C1 segment of cervical spinal cord (tissue), 14 donors: ENCODE measurements at regions not wholly inside any gene's neighbourhood (a gene's known extent, or its start where the extent isn't known, plus 50 kb on each side); places are given as distances from the start of the nearest gene placed in this dataset.

Experiments
- DNase-seq, 14 donors: peaks; one replicate each; lab custom pipeline; 2025; lab: John Stamatoyannopoulos, UW

DNA sequence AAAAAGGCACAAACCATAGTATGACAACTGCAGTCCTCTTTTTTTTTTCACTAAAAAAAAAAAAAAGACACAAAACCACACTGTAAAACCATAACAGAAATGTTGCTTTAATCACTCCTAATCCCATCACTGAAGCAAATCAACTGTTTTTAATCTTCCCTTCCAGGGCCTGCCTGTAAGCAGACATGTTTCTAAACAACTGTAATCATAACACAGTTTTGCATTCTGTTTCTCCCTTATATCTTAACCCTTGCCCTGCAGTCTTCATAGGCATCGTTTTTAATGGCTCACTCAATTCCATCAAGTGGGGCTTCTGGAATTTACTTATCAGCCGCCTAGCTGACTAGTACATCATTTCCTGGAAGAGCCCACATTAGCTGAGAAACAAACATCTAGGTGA lies 111.0 kb upstream of the SLC25A48 start:
- no peak for DNase-seq

DNA sequence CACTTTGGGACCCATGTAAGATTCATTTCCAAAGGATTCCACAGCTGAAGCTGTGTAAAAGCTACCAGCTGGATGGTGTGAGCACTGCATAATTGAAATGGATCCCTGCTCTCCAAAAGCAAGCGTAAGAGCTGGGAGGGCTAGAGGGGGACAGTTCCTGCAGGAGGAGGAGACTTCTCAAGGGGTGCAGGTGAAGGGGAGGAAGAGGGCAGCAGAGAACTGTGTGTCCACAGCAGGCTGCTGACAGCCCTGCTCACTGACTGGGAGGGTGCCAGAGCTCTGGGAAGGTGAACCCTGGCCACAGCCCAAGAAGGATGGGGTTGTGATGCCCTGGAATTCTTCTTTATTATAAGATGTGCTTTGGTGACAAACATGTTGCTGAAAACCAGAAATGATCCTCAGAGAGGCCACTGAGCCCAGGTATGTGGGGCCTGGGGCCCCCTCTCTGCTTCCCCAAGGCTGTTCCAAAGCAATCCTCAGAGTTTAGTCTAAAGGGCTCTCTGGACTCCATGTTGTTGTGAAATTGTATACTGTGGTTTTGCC lies 112.8 kb upstream of the SLC25A48 start:
- DNase-seq, result no peak

DNA sequence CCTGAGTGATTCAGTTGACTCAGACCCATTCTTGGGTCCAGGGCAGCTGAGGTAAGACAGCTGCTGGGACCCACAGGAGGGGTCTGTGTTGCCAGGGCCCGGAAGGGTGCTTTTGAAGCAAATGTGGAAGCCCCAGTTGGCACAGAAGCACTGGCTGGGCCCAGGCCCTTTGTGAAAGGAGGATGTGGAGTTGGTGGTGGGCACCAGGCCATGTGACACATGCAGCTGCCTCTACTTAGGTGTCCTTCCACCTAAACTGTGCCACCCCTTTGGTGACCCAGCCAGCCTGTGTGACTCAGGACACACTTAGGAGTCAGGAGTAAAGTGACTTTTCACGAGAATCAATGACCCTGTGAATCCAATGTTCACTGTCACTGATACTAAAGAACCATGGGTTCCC lies 114.3 kb upstream of the SLC25A48 start:
- no peak for DNase-seq

DNA sequence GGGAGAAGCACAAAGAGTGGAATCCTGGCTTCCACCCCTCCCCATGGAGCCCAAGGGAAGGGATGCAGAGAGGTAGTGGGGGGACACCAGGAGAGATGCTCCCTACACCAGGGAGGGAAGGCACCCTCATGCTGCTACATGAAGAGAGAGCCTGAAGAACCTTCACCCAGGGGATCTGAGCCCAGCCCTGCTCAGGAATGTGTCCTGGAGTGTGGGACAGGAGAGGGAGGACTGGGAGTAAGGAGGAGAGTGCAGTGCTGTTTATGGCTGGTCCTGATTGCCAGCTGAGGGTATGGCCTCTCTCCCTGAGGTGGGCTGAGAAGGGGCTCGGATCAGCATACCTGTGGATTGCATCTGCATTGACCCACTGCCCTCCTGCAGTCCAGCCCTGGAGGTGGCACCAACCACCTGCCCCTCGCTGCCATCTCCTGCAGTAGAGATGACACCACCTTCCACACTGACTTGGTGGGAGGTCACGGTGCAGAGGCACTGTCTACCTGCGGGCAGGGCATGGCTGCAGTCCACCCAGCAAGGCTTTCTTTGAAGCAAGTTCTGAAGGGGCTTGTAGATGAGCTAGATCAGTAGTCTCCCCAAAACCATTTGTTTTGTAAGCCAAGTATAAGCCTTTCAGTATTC lies 114.9 kb upstream of the SLC25A48 start:
- no peak for DNase-seq

DNA sequence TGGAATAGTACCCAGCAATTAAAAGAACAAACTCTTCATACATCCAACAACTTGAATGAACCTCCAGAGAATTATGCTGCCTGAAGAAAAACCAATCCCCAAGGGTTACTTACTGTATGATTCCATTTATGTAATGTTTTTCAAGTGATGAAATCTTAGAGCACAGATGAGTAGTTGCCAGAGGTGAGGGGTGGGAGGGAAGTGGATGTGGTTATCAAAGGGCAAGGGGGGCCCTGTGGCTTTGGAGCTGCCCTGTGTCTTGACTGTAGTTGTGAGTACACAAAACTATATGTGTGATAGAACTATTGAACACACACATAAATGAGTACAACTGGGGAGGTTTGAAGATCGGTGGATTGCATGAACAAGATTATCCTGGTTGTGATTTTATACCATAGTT lies 115.8 kb upstream of the SLC25A48 start:
- DNase-seq, result no peak

DNA sequence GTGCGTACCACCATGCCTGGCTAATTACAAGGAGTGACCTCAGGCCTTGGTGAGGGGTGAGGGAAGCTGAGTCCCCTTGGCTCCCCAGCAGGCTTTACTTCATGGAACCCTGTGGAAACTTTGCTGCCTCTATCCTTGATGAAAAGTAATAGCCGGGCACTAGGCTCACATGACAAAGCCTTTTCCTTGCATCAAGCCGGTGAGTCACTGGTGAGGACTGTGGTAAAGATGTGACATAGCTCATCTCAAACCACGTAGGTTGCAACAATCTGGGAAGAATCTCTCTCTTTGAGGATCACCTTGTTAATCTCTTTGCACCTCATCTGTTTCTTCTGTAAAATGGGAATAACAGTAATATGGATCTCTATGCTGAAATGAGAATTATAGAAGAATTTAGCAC lies 116.3 kb upstream of the SLC25A48 start:
- DNase-seq, result no peak

DNA sequence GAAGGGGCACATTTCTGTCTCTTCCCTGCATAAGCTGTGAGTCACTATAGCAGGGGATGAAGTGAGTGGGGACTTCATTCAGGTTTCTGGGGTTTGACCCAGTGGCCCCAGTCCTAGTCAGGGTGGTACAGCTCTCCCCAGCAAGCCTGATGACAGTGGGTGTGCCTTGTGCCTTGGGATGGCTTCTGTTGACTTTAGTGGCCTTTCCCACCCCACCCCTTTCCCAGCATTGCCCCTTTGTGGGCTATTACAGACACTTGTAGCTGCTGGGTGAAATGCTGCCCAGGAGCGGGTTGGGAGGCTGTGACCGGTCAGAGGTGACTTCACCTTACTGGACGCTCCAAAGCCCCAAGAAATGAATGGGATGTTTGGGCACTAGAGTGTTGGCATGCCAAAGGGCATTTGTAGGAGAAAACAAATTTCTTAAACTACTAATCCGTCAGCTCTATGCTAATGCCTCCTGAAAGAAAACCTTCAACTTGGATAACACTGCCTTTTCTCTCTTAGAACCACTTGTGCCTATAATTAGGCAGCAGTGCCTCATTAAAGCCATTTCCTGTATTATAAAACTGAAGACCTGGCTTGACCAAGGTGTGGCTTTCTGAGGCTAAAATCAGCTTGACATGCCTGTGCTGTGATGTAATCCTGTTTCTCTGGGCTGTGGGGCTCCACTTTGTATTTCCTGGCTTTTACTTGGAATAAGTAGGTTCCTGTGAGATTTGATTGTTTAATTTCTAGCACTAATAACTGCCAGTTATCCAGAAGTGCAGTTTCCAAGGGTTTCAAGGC lies 119.0 kb upstream of the SLC25A48 start:
- DNase-seq, result no peak

DNA sequence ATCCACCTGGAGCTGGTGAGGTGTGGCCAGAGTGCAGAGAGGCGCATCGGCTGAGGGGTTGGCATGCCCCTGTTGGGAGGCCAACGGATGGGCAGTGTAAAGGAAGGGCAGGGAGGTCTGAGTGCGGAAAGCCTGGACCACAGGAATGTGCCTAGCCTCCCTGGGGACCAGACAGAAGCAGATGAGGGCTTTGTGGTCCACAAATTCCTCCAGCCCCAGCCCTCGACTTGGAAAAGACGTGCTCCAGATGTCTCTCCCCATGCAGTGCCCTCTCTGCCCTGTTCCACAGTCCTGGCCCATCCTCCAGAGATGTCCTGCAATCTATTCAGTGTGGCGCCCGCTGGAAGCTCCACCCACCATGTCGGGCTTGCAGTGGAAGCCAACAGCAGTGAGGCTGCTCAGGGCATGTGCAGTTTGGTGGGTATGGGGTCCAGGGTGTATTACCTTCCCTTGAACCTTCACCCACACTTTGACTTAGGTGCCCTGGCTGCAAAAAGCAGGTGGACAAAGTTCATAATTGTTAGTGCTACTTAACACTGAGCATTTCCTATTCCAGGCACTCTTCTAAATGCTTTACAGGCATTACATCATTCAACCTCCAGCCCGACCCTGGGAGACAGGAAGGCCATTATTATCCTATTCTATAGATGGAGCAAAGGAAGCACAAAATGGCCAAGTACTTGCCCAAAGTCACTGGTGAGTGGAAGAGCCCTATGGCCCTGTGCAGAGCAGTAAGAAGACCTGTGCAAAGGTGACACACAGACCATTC lies 120.2 kb upstream of the SLC25A48 start:
- DNase-seq, result no peak

DNA sequence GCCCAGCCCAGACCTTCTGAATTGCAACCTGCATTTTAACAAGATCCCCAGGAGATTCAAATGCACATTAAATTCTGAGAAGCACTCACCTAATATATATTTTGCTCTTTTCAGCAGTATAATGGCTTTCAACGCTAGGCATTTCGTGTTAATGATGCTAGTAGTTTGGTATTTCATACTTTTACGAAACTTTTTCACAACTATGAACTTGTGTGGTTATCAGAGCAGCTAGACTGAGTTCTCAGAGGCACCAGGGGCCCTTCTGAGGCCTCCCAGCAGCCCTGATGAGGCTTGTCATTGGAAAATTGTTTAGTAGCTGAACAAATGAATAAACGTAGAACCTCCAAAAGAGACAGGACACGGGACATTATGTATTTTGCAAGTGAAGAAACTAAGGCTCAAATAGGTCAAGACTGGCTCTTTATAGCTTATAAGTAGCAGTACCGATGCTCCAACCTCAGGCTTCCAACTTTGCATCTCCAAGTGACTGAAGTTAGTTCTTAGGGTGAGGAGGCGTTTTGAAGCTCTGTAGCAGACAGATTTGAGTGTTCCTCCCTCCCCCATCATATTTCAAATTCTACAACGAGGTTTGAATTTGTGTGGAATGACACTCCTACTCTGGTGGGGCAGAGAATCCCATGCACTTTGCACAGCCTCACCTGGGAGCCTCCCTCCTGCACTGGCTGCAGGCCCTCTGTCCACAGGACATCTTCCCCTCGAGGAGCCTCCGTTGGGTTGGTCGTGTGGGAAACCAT lies 121.1 kb upstream of the SLC25A48 start:
- DNase-seq, result no peak

DNA sequence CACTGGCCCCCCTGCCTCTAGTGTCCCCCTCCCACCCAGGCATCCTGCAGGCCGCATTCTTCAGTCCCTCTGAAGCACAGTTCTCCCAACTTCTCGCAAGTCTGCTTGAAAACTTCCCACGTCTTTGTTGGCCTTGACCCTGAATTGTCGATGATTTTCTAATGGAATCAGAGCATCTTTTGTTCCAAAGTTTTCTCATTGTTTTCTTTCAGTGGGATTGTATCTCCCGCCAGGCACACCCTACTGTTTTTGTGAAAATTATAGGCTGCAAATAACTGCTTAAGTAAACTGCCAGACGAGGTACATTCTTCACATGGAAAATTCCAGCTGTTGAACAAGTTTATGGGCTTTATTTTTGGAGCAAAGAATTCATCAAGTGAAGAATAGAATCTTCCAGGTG lies 122.6 kb upstream of the SLC25A48 start:
- no peak for DNase-seq

DNA sequence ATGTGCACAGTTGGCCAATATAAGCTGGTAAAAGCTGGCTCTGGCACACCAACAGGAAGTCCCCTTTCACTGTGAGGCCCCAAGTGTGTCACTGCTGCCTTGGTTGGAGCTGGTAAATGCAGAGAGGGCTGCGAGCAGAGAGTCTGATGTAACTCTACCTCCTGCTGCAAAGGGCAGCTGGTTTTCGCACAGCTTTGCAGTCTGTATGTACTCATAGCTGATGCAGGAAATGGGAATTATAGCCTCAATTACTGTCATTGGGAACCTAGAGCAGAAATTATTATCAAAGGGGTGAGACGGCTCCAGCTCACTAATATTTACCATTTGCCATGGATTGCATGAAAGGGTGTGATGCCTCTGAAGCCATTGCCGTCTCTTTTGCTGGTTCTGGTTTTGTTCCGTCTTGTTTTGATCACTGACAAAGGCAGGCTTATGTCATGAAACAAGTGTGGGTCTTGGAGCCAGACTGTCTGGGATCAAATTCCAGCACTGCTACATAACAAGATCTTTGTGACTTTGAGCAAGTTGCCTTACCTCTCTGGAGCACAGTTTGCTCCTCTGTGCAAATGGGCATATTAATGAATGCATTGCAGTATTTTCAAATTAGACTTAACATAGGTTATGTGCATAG lies 124.3 kb upstream of the SLC25A48 start:
- DNase-seq, result no peak

DNA sequence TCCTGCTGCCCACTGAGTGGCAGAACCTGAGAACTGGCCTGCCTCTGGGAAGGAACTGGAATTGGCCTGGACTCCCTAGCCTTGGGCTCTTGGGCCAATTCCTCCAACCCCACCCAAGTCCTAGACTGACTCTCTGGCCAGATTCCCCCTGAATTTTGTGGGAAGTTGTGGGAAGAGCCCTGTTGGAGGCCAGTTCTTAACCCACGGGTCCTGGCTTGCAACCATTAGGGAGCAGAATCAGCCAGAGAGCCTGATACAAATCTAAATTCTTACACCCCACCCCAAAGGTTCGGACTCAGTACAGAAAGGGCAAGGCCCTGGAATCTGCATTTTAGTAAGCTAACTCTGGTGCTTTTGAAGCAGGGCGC lies 125.3 kb upstream of the SLC25A48 start:
- DNase-seq, result no peak

DNA sequence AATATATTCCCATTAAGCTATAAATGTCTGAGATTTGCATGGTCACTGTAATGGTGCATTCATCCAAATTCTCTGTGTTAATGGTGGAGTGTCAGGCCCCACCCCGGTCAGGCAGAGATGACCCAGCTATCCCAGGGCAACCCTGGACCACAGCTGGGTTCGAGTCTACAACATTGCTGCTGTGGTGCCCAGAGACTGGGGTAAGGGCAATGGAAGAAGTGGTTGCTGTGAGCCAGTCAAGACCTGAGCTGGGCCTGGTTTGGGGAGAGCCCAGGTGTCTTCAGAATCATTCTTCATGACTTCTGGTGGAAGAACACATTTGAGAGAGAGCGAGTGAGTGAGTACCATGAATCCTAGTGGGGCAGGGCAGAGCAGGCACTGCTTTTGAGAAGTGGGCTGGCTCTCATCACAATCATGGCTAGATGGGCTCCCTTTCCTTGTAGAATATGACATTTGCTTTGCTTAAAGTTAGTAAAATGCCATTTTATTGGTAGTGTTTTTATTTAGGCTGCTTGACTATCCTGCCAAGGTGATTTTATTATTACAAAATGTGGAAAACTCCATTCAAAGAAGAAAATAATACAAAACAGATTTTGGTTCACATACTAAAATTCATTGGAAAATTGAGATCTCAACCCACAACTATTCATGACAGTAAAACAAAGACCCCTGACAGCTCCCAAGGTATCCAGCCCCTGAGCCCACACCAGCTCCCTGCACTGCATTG lies 125.8 kb upstream of the SLC25A48 start:
- no peak for DNase-seq

DNA sequence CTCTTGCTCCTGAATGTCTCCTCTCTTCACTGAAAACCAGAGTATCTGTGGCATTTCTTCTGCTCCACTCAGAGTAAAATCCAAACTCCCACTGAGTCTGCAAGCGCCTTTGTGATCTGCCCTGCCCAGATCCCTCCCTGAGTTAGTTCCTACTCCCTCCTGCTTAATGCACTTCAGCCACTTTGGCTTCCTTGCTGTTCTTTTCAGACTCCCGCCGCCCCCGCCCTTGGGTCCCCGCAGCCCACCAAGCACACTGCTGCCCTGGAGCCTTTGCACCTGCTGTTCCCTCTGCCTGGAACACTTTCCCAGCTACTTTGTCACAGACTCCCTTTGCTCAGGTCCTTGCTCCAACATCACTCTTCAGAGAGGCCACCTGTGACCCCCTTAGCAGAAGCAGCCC lies 127.2 kb upstream of the SLC25A48 start:
- no peak for DNase-seq

DNA sequence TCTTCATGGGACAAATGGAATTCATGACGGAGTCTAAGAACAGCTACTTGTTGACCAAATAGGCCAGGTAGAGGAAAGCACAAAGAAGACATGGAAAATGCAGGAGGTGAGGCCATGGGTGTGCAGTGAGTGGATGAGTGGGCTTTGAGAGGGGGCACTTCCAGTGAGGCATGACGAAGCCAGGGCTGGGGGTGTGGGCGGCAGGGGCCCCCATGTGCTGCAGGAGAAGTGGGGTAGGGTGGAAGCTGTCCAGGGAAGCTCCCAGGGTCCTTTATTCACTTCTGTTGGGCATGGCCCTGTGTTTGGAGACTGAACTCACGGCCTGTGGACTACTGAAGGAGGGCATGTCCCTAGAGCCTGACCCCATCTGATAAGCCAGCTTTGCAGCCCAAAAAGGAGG lies 127.6 kb upstream of the SLC25A48 start:
- no peak for DNase-seq

DNA sequence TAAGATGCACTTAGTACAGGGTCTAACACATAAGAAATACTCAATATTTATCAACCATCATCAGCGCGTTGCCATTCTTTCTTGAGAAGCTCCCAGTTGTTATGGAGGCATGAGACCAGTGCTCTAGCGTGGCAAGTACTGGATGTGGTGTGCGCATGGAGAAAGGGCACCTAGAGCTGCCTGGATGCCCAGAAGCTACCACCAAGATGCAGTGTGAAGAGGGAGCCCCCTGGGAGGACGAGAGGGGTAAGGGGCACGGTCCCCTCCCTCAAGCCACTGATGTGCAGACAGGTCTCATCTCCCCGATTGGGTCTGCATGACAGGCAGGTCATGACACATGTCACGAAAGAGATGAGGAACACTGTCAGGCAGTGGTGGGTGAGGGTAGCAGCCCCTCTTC lies 127.7 kb upstream of the CXCL14 start:
- no peak for DNase-seq

DNA sequence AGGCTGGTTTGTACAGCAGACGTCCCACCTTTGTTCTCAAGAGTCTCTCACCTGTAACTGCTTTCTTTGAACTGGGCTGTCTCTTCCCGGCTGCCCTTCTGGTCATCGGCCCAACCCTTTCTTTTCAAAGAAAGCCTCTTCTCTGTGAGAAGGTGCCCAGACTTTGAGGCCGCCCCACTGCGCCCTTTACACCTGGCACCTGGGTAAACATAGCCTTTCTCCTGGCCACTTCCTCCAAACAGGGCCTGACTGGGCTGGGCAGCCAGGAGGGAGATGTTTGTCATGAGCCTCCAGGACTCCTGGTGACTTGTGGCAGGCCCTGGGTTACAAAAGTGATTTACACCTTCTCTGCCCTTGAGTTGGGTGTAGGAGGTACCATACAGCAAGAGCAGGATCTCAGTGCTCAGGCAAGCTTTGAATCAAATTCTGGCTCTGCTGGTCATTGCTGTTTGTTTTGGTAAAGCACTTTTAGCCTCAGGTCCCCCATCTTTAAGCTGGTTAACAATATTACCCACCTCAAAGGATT lies 127.2 kb upstream of the CXCL14 start:
- no peak for DNase-seq

DNA sequence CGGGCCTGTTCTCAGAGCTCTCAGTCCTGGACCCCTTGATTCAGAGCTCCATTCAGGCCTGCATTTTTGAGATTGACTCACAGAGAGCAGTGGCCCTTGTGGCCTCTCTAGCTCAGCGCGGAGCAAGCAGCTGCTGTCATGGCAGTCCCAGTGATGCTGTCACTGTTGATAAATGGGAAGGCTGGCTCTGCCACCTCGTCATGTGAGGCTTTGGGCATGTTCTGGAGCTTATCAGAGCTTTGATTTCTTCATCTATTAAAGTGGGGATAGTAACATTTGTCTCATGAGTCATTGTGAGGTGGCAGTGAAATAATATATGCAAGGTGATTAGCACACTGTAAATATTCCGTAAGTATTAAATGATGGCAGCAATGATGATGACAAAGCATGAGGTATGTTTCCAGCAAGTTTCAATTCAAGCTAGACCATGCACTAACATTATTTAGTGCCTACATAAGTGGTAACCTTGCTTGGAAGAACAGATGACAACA lies 126.4 kb upstream of the CXCL14 start:
- no peak for DNase-seq

DNA sequence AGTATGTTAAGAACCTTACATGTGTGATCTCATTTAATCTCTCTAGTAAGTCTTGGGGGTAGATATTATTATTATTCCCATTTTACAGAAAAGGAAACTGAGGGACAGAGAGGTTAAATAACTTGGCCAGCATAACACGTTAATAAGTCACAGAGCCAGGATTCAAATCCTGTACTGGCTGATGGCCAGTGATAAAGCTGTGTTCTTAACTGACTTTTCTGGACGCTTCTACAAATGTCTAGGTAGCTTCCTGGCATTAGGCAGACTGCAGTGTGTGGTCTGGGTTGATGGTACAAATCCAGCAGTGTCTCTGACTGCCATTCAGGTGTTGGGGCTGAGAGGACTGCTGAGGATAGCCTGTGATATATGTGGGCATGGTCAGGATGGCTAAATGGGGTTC lies 125.8 kb upstream of the CXCL14 start:
- DNase-seq, result no peak

DNA sequence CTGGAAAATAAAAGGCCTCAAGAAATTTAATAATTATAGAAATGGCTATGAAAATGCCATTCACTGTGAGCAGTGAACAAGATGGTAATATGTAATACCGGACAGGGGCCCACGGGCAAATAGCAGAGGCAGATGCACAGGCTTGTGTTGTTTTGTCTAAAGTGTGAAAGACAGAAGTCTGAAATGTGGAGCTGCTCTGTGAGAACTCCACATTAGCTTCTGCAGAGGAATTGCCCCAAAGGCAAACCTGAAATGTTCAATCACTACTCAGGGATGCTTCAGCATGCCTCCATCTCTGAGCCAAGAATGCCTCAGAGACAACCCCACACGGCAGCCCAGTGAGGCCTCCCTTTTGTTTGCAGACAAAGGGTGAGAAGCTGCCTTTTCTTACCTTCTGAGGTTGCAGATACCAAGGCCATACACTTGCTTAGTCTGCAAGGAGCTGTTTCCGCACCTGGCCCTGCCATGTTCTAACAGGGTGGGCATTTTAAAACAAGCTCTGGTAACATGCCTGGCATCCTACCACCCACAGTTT lies 124.3 kb upstream of the CXCL14 start:
- no peak for DNase-seq
